Neural cell (in vitro differentiated cells): ENCODE measurements at regions not wholly inside any gene's neighbourhood (a gene's known extent, or its start where the extent isn't known, plus 50 kb on each side); places are given as distances from the start of the nearest gene placed in this dataset.

Source experiments
- H2AFZ ChIP-seq: fragments of 200-600, 300-800 bp; sonication (generic), shearing (Covaris generic); 2 replicates; pipeline ENCODE4 v1.6.0; 2014; ENCODE audit warnings: low read depth, mild to moderate bottlenecking, antibody characterized with exemption, low read length, moderate library complexity
- H3F3A ChIP-seq: fragments of 200-600 bp; shearing (Covaris generic); 2 replicates; pipeline ENCODE4 v1.6.1; 2016; ENCODE audit warnings: mild to moderate bottlenecking, moderate library complexity, mixed read lengths, antibody characterized with exemption, low read length; ENCODE audit not compliant: insufficient read depth, poor library complexity, severe bottlenecking
- H3K27ac ChIP-seq: fragments of 200-600, 300-800 bp; sonication (generic), shearing (Covaris generic); 2 replicates; pipeline ENCODE4 v1.5.1; 2014; ENCODE audit warnings: mild to moderate bottlenecking, low read length, moderate library complexity
- H3K27me3 ChIP-seq: fragments of 300-800, 200-600 bp; sonication (generic), shearing (Covaris generic); 2 replicates; pipeline ENCODE4 v1.6.0; 2014; ENCODE audit warnings: mild to moderate bottlenecking, low read depth, low read length, moderate library complexity; ENCODE audit not compliant: insufficient read depth
- H3K36me3 ChIP-seq: fragments of 300-800, 200-600 bp; sonication (generic), shearing (Covaris generic); 2 replicates; pipeline ENCODE4 v1.5.1; 2014; ENCODE audit warnings: mild to moderate bottlenecking, antibody characterized with exemption, low read length, moderate library complexity; ENCODE audit not compliant: insufficient read depth
- H3K4me2 ChIP-seq: fragments of 300-800, 200-600 bp; sonication (generic), shearing (Covaris generic); 2 replicates; pipeline ENCODE4 v1.6.0; 2014; ENCODE audit warnings: mild to moderate bottlenecking, low read length
- H3K4me3 ChIP-seq: fragments of 300-800, 200-600 bp; sonication (generic), shearing (Covaris generic); 2 replicates; pipeline ENCODE4 v1.5.1; 2014; ENCODE audit warnings: mild to moderate bottlenecking, low read length, moderate library complexity
- H3K79me2 ChIP-seq: fragments of 200-600 bp; shearing (Covaris generic); replicated peaks from 2 replicates; pipeline ENCODE4 v1.6.0; 2014; ENCODE audit warnings: mild to moderate bottlenecking, low read length, moderate library complexity; ENCODE audit not compliant: insufficient read depth
- H3K9ac ChIP-seq: fragments of 300-800, 200-600 bp; sonication (generic), shearing (Covaris generic); 2 replicates; pipeline ENCODE4 v1.6.1; 2016; ENCODE audit warnings: mild to moderate bottlenecking, low read length, mixed read lengths
- H3K9me2 ChIP-seq: fragments of 200-600 bp; shearing (Covaris generic); 2 replicates; pipeline ENCODE4 v1.6.1; 2016; ENCODE audit warnings: mild to moderate bottlenecking, low read length, mixed read lengths; ENCODE audit not compliant: insufficient read depth
- H3K9me3 ChIP-seq: fragments of 200-600, 300-800 bp; sonication (generic), shearing (Covaris generic); 2 replicates; pipeline ENCODE4 v1.6.1; 2016; ENCODE audit warnings: mild to moderate bottlenecking, mixed run types, low read length, moderate library complexity, mixed read lengths
- H4K20me1 ChIP-seq: fragments of 200-600 bp; shearing (Covaris generic); 2 replicates; pipeline ENCODE4 v1.6.1; 2016; ENCODE audit warnings: mild to moderate bottlenecking, mixed run types; ENCODE audit not compliant: insufficient read depth
- EP300 ChIP-seq: fragments of 450-650 bp; conservative IDR thresholded peaks from 2 replicates; pipeline ENCODE4 v1.6.1; 2014; ENCODE audit warnings: antibody characterized with exemption, mild to moderate bottlenecking, moderate library complexity; ENCODE audit not compliant: poor library complexity, severe bottlenecking
- EZH2 ChIP-seq: fragments of 200-600, 300-800 bp; shearing (Covaris generic), sonication (generic); IDR thresholded peaks from 2 replicates; pipeline ENCODE4 v1.6.1; 2014; ENCODE audit warnings: antibody characterized with exemption, low read length, borderline replicate concordance, mild to moderate bottlenecking; ENCODE audit not compliant: insufficient read depth, poor library complexity, severe bottlenecking
- MXI1 ChIP-seq: fragments of 450-650 bp; conservative IDR thresholded peaks from 2 replicates; pipeline ENCODE4 v1.6.1; 2014; ENCODE audit warnings: antibody characterized with exemption, mild to moderate bottlenecking; ENCODE audit not compliant: poor library complexity, severe bottlenecking
- POLR2AphosphoS5 ChIP-seq: IDR thresholded peaks from 2 replicates; pipeline ENCODE4 v1.6.1; 2012
- RAD21 ChIP-seq: fragments of 450-650 bp; conservative IDR thresholded peaks from 2 replicates; pipeline ENCODE4 v1.6.1; 2014; ENCODE audit warnings: antibody characterized with exemption, mild to moderate bottlenecking, moderate library complexity
- SMC3 ChIP-seq: fragments of 450-650 bp; conservative IDR thresholded peaks from 2 replicates; pipeline ENCODE4 v1.6.1; 2014; ENCODE audit warnings: antibody characterized with exemption, mild to moderate bottlenecking, moderate library complexity; ENCODE audit not compliant: poor library complexity
- TAF1 ChIP-seq: IDR thresholded peaks from 2 replicates; pipeline ENCODE4 v1.6.1; 2012; ENCODE audit warnings: low read depth
- TF ChIP-seq, protein P1 (sequence below): IDR thresholded peaks from 2 replicates; pipeline ENCODE4 v1.6.1; 2012; ENCODE audit warnings: borderline replicate concordance
- TF ChIP-seq, protein P2 (sequence below): fragments of 450-650 bp; IDR thresholded peaks from 2 replicates; pipeline ENCODE4 v1.5.1; 2014; ENCODE audit warnings: antibody characterized with exemption, mild to moderate bottlenecking, moderate library complexity; ENCODE audit not compliant: poor library complexity, severe bottlenecking

DNA sequence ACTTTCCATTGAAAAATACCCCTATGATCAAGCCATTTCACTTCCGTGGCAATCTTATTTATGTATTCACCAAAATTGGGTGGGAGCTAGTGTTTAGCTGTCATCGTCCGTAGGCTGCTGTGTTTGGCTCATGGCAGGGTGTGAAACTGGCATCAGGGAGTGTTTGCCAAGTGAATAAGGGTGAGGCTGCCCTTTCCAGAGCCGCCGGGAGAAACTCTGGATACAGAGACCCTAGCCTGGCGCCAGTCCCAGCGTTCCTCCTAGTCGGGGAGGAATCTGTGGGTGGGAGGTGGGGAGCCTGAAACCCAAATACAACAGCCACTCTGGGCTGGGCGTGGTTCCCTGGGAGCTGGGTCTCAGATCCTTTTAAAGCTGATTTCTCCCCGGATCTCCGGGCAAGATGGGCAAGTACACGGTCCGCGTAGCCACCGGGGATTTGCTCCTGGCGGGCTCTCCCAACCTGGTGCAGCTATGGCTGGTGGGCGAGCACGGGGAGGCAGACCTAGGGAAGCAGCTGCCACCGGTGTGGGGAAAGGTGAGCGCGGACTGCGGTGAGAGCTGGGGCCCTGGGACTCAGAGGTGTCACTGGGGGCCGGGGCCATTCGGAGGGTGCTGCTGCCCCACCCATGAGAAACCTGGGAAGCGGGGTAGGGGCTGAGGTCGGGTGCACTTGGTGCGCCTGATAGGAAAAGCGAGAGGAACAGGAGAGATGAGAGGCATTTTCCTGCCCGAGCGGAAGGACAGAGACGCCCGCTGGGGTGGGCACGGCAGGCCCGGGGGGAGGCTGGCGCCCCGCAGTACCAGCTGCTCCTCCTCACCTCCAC, 62.1 kb upstream of the TEKT1 start:
- Histone ChIP-seq H3K4me2 (no peak overlapping the region), H2AFZ (no peak overlapping the region)

DNA sequence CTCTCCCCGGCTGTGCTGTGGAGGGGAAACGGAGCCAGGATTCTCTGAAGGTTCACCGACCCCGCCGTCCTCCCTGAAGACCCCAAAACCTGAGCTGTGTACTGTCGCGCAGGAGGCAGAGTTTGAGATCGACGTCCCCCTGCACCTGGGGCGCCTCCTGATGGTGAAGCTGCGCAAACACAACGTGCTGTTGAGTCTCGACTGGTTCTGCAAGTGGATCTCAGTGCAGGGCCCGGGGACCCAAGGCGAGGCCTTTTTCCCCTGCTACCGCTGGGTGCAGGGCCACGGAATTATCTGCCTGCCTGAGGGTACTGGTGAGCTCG, 62.6 kb upstream of the TEKT1 start:
- Histone ChIP-seq H4K20me1 (no peaks in the 10 kb centered on the region), H3K9me3 (no peaks in the 10 kb centered on the region), H3K36me3 (no peaks in the 10 kb centered on the region), H3K4me3 (no peak overlapping the region), H3K9ac (no peak overlapping the region), H3K27ac (no peak overlapping the region), H3K4me2 (no peak overlapping the region), H3K79me2 (no peaks in the 10 kb centered on the region), H3K27me3 (peaks cover 6% of the 10 kb centered on the region), H3K9me2 (no peaks in the 10 kb centered on the region), H2AFZ (no peak overlapping the region), H3F3A (no peaks in the 10 kb centered on the region)
- TF ChIP-seq EZH2 (no peak), SMC3 (no peak), EP300 (no peak), TAF1 (no peak), POLR2AphosphoS5 (no peak), MXI1 (no peak), RAD21 (no peak)
- TF ChIP-seq, protein P1, sequence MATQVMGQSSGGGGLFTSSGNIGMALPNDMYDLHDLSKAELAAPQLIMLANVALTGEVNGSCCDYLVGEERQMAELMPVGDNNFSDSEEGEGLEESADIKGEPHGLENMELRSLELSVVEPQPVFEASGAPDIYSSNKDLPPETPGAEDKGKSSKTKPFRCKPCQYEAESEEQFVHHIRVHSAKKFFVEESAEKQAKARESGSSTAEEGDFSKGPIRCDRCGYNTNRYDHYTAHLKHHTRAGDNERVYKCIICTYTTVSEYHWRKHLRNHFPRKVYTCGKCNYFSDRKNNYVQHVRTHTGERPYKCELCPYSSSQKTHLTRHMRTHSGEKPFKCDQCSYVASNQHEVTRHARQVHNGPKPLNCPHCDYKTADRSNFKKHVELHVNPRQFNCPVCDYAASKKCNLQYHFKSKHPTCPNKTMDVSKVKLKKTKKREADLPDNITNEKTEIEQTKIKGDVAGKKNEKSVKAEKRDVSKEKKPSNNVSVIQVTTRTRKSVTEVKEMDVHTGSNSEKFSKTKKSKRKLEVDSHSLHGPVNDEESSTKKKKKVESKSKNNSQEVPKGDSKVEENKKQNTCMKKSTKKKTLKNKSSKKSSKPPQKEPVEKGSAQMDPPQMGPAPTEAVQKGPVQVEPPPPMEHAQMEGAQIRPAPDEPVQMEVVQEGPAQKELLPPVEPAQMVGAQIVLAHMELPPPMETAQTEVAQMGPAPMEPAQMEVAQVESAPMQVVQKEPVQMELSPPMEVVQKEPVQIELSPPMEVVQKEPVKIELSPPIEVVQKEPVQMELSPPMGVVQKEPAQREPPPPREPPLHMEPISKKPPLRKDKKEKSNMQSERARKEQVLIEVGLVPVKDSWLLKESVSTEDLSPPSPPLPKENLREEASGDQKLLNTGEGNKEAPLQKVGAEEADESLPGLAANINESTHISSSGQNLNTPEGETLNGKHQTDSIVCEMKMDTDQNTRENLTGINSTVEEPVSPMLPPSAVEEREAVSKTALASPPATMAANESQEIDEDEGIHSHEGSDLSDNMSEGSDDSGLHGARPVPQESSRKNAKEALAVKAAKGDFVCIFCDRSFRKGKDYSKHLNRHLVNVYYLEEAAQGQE: no peak
- TF ChIP-seq, protein P2, sequence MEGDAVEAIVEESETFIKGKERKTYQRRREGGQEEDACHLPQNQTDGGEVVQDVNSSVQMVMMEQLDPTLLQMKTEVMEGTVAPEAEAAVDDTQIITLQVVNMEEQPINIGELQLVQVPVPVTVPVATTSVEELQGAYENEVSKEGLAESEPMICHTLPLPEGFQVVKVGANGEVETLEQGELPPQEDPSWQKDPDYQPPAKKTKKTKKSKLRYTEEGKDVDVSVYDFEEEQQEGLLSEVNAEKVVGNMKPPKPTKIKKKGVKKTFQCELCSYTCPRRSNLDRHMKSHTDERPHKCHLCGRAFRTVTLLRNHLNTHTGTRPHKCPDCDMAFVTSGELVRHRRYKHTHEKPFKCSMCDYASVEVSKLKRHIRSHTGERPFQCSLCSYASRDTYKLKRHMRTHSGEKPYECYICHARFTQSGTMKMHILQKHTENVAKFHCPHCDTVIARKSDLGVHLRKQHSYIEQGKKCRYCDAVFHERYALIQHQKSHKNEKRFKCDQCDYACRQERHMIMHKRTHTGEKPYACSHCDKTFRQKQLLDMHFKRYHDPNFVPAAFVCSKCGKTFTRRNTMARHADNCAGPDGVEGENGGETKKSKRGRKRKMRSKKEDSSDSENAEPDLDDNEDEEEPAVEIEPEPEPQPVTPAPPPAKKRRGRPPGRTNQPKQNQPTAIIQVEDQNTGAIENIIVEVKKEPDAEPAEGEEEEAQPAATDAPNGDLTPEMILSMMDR: no peak

More for the DNA sequence above, 62.1 kb upstream of the TEKT1 start:
- Histone ChIP-seq H3K9ac (no peak overlapping the region), H4K20me1 (no peaks in the 10 kb centered on the region), H3K4me3 (no peak overlapping the region), H3K36me3 (no peaks in the 10 kb centered on the region), H3K27ac (no peak overlapping the region), H3K79me2 (no peaks in the 10 kb centered on the region), H3K9me3 (no peaks in the 10 kb centered on the region), H3F3A (no peaks in the 10 kb centered on the region), H3K9me2 (no peaks in the 10 kb centered on the region), H3K27me3 (peaks cover 6% of the 10 kb centered on the region)
- TF ChIP-seq, protein P2: no peak
- no peak for TF ChIP-seq MXI1
- no peak for TF ChIP-seq POLR2AphosphoS5
- TF ChIP-seq EZH2: no peak
- no peak for TF ChIP-seq TAF1
- TF ChIP-seq SMC3: no peak
- no peak for TF ChIP-seq EP300
- TF ChIP-seq, protein P1: no peak
- no peak for TF ChIP-seq RAD21
